Skeletal muscle cell (primary cell): ENCODE measurements at regions not wholly inside any gene's neighbourhood (a gene's known extent, or its start where the extent isn't known, plus 50 kb on each side); places are given as distances from the start of the nearest gene placed in this dataset.

ENCODE experiments used
- DNase-seq: peaks from one replicate; pipeline ENCODE4 v3.0.0-alpha.2; 2010; ENCODE audit warnings: low read depth
- H3K4me3 ChIP-seq: 2 replicates; pipeline ENCODE4 v1.5.1; 2011; ENCODE audit warnings: low read depth, mild to moderate bottlenecking, control low read depth, low read length, moderate library complexity

- no peak for DNase-seq
These were observed 301.0 kb downstream of the DOCK8 start for GRCh38 chr9:515665-516064.

GRCh38 chr9:517993-518392, 303.3 kb downstream of the DOCK8 start:
- DNase-seq, result no peak
- no peak overlapping the region for H3K4me3 ChIP-seq

More at GRCh38 chr9:515665-516064, 301.0 kb downstream of the DOCK8 start:
- H3K4me3 ChIP-seq, result no peak overlapping the region

- DNase-seq, result no peak
- H3K4me3 ChIP-seq, result no peak overlapping the region
These were observed 303.9 kb downstream of the DOCK8 start for GRCh38 chr9:518540-518939.

- DNase-seq, result no peak
- H3K4me3 ChIP-seq, result no peak overlapping the region
These were observed 304.9 kb downstream of the DOCK8 start for GRCh38 chr9:519579-519978.

- no peak for DNase-seq
- H3K4me3 ChIP-seq, result no peak overlapping the region
These were observed 305.6 kb downstream of the DOCK8 start for GRCh38 chr9:520302-520701.

GRCh38 chr9:522190-522589, 307.5 kb downstream of the DOCK8 start:
- H3K4me3 ChIP-seq, result no peak overlapping the region
- no peak for DNase-seq

GRCh38 chr9:522658-523057, 308.0 kb downstream of the DOCK8 start:
- no peak for DNase-seq
- H3K4me3 ChIP-seq, result no peak overlapping the region

- DNase-seq, result no peak
- H3K4me3 ChIP-seq, result no peak overlapping the region
These were observed 308.8 kb downstream of the DOCK8 start for GRCh38 chr9:523444-523843.

- no peak for DNase-seq
- no peak overlapping the region for H3K4me3 ChIP-seq
These were observed 309.3 kb downstream of the DOCK8 start for GRCh38 chr9:524008-524407.

GRCh38 chr9:526904-527591, 312.4 kb downstream of the DOCK8 start:
- no peak overlapping the region for H3K4me3 ChIP-seq
- no peak for DNase-seq

- H3K4me3 ChIP-seq, result no peak overlapping the region
- no peak for DNase-seq
These were observed 311.8 kb upstream of the DMRT1 start for GRCh38 chr9:529731-530130.

GRCh38 chr9:530681-531080, 310.8 kb upstream of the DMRT1 start:
- no peak overlapping the region for H3K4me3 ChIP-seq
- DNase-seq, result no peak

GRCh38 chr9:532707-533106, 308.8 kb upstream of the DMRT1 start:
- no peak overlapping the region for H3K4me3 ChIP-seq
- no peak for DNase-seq

GRCh38 chr9:534886-535285, 306.6 kb upstream of the DMRT1 start:
- no peak overlapping the region for H3K4me3 ChIP-seq
- no peak for DNase-seq

GRCh38 chr9:535356-535755, 306.1 kb upstream of the DMRT1 start:
- DNase-seq, result no peak
- H3K4me3 ChIP-seq, result no peak overlapping the region

GRCh38 chr9:536597-537511, 304.6 kb upstream of the DMRT1 start:
- no peak overlapping the region for H3K4me3 ChIP-seq
- DNase-seq, result no peak

- DNase-seq, result no peak
- H3K4me3 ChIP-seq, result no peak overlapping the region
These were observed 298.0 kb upstream of the DMRT1 start for GRCh38 chr9:543478-543877.

GRCh38 chr9:545480-545879, 296.0 kb upstream of the DMRT1 start:
- no peak for DNase-seq
- H3K4me3 ChIP-seq, result no peak overlapping the region

- DNase-seq, result no peak
- no peak overlapping the region for H3K4me3 ChIP-seq
These were observed 295.3 kb upstream of the DMRT1 start for GRCh38 chr9:546235-546634.

- no peak overlapping the region for H3K4me3 ChIP-seq
- DNase-seq, result no peak
These were observed 294.7 kb upstream of the DMRT1 start for GRCh38 chr9:546797-547223.

- H3K4me3 ChIP-seq, result no peak overlapping the region
- no peak for DNase-seq
These were observed 294.2 kb upstream of the DMRT1 start for GRCh38 chr9:547314-547713.
